ENCODE measurements at regions not wholly inside any gene's neighbourhood (a gene's known extent, or its start where the extent isn't known, plus 50 kb on each side); places are given as distances from the start of the nearest gene placed in this dataset.

DNA sequence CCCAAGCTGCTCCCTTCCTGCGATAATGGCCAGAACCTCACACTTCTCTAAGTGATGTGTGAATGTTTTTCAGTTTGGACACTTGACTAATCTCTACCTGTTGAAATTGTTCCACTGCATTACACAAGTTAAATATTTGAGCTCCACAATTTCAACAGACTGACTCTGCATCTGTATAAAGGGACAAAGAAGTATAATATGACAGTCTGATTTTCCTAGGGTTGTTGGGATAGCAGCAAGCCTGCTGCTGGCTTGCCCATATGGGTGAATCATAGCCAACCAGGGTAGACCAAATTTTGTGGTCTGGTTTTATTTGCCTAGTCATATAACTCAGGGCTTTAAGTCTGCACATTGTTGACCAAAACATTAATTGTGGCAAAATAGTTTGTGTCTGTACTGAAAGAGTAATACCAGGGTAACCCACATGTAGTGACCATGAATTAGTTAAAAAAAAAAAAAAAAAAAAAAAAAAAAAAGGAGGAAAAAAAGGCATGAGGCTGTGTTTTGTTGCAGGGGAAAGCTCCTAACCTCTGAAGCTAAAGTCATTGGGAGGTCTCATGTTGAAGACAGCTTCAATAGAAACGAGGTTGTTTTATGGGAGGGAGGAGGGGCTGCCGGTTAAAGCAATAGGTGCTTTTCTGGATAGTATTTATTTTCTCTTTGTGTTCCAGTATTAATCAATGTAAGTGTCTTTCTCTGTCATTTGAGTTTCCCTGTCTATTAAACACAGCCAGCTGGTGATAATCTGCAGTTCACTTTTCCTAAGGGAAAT is 534.2 kb downstream of the RAB28 start:
- TF ChIP-seq CTCF (IDR thresholded peaks at IDR 0.05), result no peak
- no peak for TF ChIP-seq EZH2 (IDR thresholded peaks at IDR 0.05; ENCODE audit: borderline replicate concordance, insufficient read depth, low read depth, low read length, poor library complexity, severe bottlenecking)
- H3K4me1 Mint-ChIP-seq, result no peaks in the 10 kb centered on the region
- H4K20me1 ChIP-seq (ENCODE audit: control insufficient read depth, insufficient read depth, low read length, poor library complexity, severe bottlenecking), result no peaks in the 10 kb centered on the region
- DNase-seq (no peak), ATAC-seq (ENCODE audit: low read depth) (no peak)
- H3K9me3 Mint-ChIP-seq (ENCODE audit: insufficient read depth), result no peaks in the 10 kb centered on the region
- intact Hi-C loops (cut with micrococcal nuclease), result no loop called here
- no peak overlapping the region for H3K27ac Mint-ChIP-seq
- H2AFZ ChIP-seq (ENCODE audit: insufficient read depth, low read depth, low read length, poor library complexity, severe bottlenecking), result no peak overlapping the region
- no peak overlapping the region for H3K9ac ChIP-seq (ENCODE audit: low read length)
- no peak overlapping the region for H3K4me2 ChIP-seq (replicated peaks; ENCODE audit: low read depth, low read length, poor library complexity, severe bottlenecking)
- no peaks in the 10 kb centered on the region for H3K9me3 ChIP-seq (ENCODE audit: control extremely low read depth in 1 of 3, control insufficient read depth in 2 of 3, insufficient read depth in 1 of 3, low read length in 2 of 3)
- H3K4me3 ChIP-seq (ENCODE audit: control extremely low read depth in 1 of 5, extremely low read depth in 1 of 5, insufficient read depth in 1 of 5, low read depth in 2 of 5, low read length in 4 of 5), result no peak overlapping the region
- no peak overlapping the region for H3K27ac ChIP-seq (ENCODE audit: low read length in 2 of 2)
- ChIA-PET CTCF (no interaction called here), POLR2A (no interaction called here)
- WGBS (ENCODE audit: insufficient coverage), result no CpG with 5 or more reads among the region's 3 CpGs
- no peaks in the 10 kb centered on the region for H3K36me3 ChIP-seq (replicated peaks in 1 of 2; ENCODE audit: control extremely low read depth in 1 of 2, control insufficient read depth in 1 of 2, extremely low read depth in 1 of 2, insufficient read depth in 2 of 2, low read length in 1 of 2)
- H3K4me1 ChIP-seq (ENCODE audit: control insufficient read depth in 2 of 2, insufficient read depth in 2 of 2, low read length in 2 of 2), result no peaks in the 10 kb centered on the region
- H3K27me3 Mint-ChIP-seq, result no peaks in the 10 kb centered on the region
- no peaks in the 10 kb centered on the region for H3K27me3 ChIP-seq (replicated peaks in 1 of 4; ENCODE audit: control extremely low read depth in 1 of 4, control insufficient read depth in 3 of 4, insufficient read depth in 4 of 4, low read length in 3 of 4)
- H3K79me2 ChIP-seq (ENCODE audit: control insufficient read depth, insufficient read depth, low read length), result no peaks in the 10 kb centered on the region
- no peak overlapping the region for H3K4me3 Mint-ChIP-seq

- CTCF ChIA-PET, result no interaction called here
- Histone ChIP-seq H3K9me3 (ENCODE audit: control extremely low read depth in 1 of 3, control insufficient read depth in 2 of 3, insufficient read depth in 1 of 3, low read length in 2 of 3) (no peaks in the 10 kb centered on the region), H4K20me1 (ENCODE audit: control insufficient read depth, insufficient read depth, low read length, poor library complexity, severe bottlenecking) (no peaks in the 10 kb centered on the region), H3K36me3 (replicated peaks in 1 of 2; ENCODE audit: control extremely low read depth in 1 of 2, control insufficient read depth in 1 of 2, extremely low read depth in 1 of 2, insufficient read depth in 2 of 2, low read length in 1 of 2) (no peaks in the 10 kb centered on the region), H2AFZ (ENCODE audit: insufficient read depth, low read depth, low read length, poor library complexity, severe bottlenecking) (no peak overlapping the region), H3K27ac (ENCODE audit: low read length in 2 of 2) (no peak overlapping the region), H3K9ac (ENCODE audit: low read length) (no peak overlapping the region), H3K4me1 (ENCODE audit: control insufficient read depth in 2 of 2, insufficient read depth in 2 of 2, low read length in 2 of 2) (no peaks in the 10 kb centered on the region), H3K79me2 (ENCODE audit: control insufficient read depth, insufficient read depth, low read length) (no peaks in the 10 kb centered on the region), H3K4me2 (replicated peaks; ENCODE audit: low read depth, low read length, poor library complexity, severe bottlenecking) (no peak overlapping the region), H3K27me3 (replicated peaks in 1 of 4; ENCODE audit: control extremely low read depth in 1 of 4, control insufficient read depth in 3 of 4, insufficient read depth in 4 of 4, low read length in 3 of 4) (no peaks in the 10 kb centered on the region), H3K4me3 (ENCODE audit: control extremely low read depth in 1 of 5, extremely low read depth in 1 of 5, insufficient read depth in 1 of 5, low read depth in 2 of 5, low read length in 4 of 5) (no peak overlapping the region)
- POLR2A ChIA-PET, result no interaction called here
- TF ChIP-seq EZH2 (IDR thresholded peaks at IDR 0.05; ENCODE audit: borderline replicate concordance, insufficient read depth, low read depth, low read length, poor library complexity, severe bottlenecking) (no peak), CTCF (IDR thresholded peaks at IDR 0.05) (no peak)
- Mint-ChIP-seq H3K4me3 (no peak overlapping the region), H3K27me3 (no peaks in the 10 kb centered on the region), H3K9me3 (ENCODE audit: insufficient read depth) (peaks cover 3% of the 10 kb centered on the region), H3K4me1 (no peaks in the 10 kb centered on the region), H3K27ac (no peak overlapping the region)
- DNase-seq (no peak), ATAC-seq (ENCODE audit: low read depth) (no peak)
- intact Hi-C loops (cut with micrococcal nuclease), result no loop called here
- 100% methylated on average over 1 of the region's 4 CpGs for WGBS (ENCODE audit: insufficient coverage)
Observed at GRCh38 chr4:12943069-12943468, 541.1 kb downstream of the RAB28 start.

All from B cell (primary cell).